ENCODE measurements at regions not wholly inside any gene's neighbourhood (a gene's known extent, or its start where the extent isn't known, plus 50 kb on each side); places are given as distances from the start of the nearest gene placed in this dataset.

GRCh38 chr6:1554141-1554475, 55.6 kb upstream of the FOXC1 start:
- DNase-seq, result no peak

- peak; percentile 68 to 74 for DNase-seq
These were observed 55.0 kb upstream of the FOXC1 start for GRCh38 chr6:1554476-1555310.

- DNase-seq, result no peak
These were observed 51.3 kb upstream of the FOXC1 start for GRCh38 chr6:1558388-1558787.
